GF-D8 (cell line): ENCODE measurements at regions not wholly inside any gene's neighbourhood (a gene's known extent, or its start where the extent isn't known, plus 50 kb on each side); places are given as distances from the start of the nearest gene placed in this dataset.

Experiments
- DNase-seq: peaks from one replicate; lab custom pipeline; 2025; lab: John Stamatoyannopoulos, UW

- no peak for DNase-seq
These were observed 147.9 kb upstream of the CTSO start for GRCh38 chr4:156101571-156101970.

GRCh38 chr4:156100651-156101050 is 147.0 kb upstream of the CTSO start:
- DNase-seq, result no peak

- no peak for DNase-seq
These were observed 145.1 kb upstream of the CTSO start for GRCh38 chr4:156098805-156099204.

- DNase-seq, result no peak
These were observed 131.4 kb upstream of the CTSO start for GRCh38 chr4:156085100-156085499.

- DNase-seq, result no peak
These were observed 130.7 kb upstream of the CTSO start for GRCh38 chr4:156084373-156084772.

- DNase-seq, result no peak
These were observed 120.3 kb upstream of the CTSO start for GRCh38 chr4:156073976-156074375.

GRCh38 chr4:156060661-156061060 is 107.0 kb upstream of the CTSO start:
- DNase-seq, result no peak

- DNase-seq, result no peak
These were observed 99.5 kb upstream of the CTSO start for GRCh38 chr4:156053174-156053573.

- DNase-seq, result no peak
These were observed 98.5 kb upstream of the CTSO start for GRCh38 chr4:156052116-156052515.

GRCh38 chr4:156038772-156039171 is 85.1 kb upstream of the CTSO start:
- no peak for DNase-seq

GRCh38 chr4:156036496-156036895 is 82.8 kb upstream of the CTSO start:
- no peak for DNase-seq

- no peak for DNase-seq
These were observed 76.0 kb upstream of the CTSO start for GRCh38 chr4:156029691-156030090.

GRCh38 chr4:156021298-156021697 is 67.6 kb upstream of the CTSO start:
- no peak for DNase-seq

GRCh38 chr4:156019246-156019645 is 65.6 kb upstream of the CTSO start:
- DNase-seq, result no peak

GRCh38 chr4:156018383-156018782 is 64.7 kb upstream of the CTSO start:
- DNase-seq, result no peak

GRCh38 chr4:156015781-156016180 is 62.1 kb upstream of the CTSO start:
- no peak for DNase-seq

- DNase-seq, result no peak
These were observed 52.5 kb upstream of the CTSO start for GRCh38 chr4:156006192-156006591.
